ENCODE measurements at regions not wholly inside any gene's neighbourhood (a gene's known extent, or its start where the extent isn't known, plus 50 kb on each side); places are given as distances from the start of the nearest gene placed in this dataset.

- peaks cover 2% of the 10 kb centered on the region; the same call in 1 of the 2 replicates for H3K9me3 ChIP-seq (ENCODE audit: low read length)
- H3K79me2 ChIP-seq (ENCODE audit: insufficient read depth, low read length): no peaks in the 10 kb centered on the region
- H4K20me1 ChIP-seq (ENCODE audit: insufficient read depth, low read length): no peaks in the 10 kb centered on the region
- H3K27ac ChIP-seq (ENCODE audit: low read depth, low read length, poor library complexity, severe bottlenecking): peak overlapping the region; percentile 86
- no peak overlapping the region for H3K4me3 ChIP-seq (ENCODE audit: low read depth, low read length, poor library complexity, severe bottlenecking)
- H3K4me2 ChIP-seq (ENCODE audit: low read length): peak overlapping the region; percentile 40
- TF ChIP-seq, protein P1, sequence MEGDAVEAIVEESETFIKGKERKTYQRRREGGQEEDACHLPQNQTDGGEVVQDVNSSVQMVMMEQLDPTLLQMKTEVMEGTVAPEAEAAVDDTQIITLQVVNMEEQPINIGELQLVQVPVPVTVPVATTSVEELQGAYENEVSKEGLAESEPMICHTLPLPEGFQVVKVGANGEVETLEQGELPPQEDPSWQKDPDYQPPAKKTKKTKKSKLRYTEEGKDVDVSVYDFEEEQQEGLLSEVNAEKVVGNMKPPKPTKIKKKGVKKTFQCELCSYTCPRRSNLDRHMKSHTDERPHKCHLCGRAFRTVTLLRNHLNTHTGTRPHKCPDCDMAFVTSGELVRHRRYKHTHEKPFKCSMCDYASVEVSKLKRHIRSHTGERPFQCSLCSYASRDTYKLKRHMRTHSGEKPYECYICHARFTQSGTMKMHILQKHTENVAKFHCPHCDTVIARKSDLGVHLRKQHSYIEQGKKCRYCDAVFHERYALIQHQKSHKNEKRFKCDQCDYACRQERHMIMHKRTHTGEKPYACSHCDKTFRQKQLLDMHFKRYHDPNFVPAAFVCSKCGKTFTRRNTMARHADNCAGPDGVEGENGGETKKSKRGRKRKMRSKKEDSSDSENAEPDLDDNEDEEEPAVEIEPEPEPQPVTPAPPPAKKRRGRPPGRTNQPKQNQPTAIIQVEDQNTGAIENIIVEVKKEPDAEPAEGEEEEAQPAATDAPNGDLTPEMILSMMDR (IDR thresholded peaks at IDR 0.05; ENCODE audit: low read length): no peak
- no peak for TF ChIP-seq EZH2 (IDR thresholded peaks at IDR 0.05; ENCODE audit: borderline replicate concordance, low read length)
- no peaks in the 10 kb centered on the region for H3F3A ChIP-seq (ENCODE audit: insufficient read depth, low read length)
- no peak overlapping the region for H2AFZ ChIP-seq (ENCODE audit: low read length)
- peaks cover 47% of the 10 kb centered on the region for H3K4me1 ChIP-seq (ENCODE audit: insufficient read depth, low read length, severe bottlenecking)
- H3K36me3 ChIP-seq (ENCODE audit: insufficient read depth, low read length): no peaks in the 10 kb centered on the region; the same call in 1 of the 2 replicates
- peak overlapping the region; percentile 47 for H3K9ac ChIP-seq (ENCODE audit: low read length)
- no peaks in the 10 kb centered on the region for H3K27me3 ChIP-seq (ENCODE audit: insufficient read depth, low read length)
- H3K9me2 ChIP-seq (ENCODE audit: low read depth, low read length): no peaks in the 10 kb centered on the region
Observed at GRCh38 chrX:13256603-13257002, 63.2 kb downstream of the ATXN3L start.

DNA sequence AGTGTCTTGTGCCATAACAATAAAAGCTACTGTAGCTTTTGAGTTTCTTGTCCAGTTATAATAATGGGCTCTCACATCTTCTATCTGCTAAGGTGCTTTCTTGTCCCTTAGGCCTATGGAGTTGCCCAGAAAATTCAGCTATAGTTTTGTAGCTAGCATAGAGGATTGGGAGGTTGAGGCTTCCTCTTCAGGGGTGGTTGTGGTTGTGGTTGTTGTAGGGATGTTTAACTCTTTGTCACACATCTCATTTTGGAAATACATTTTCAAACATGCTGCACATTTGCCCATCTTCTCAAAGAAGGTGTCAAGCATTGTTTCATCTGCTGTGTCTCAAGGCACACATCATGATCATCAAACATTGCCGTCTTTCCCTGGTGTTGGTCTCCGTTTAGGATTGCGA lies 65.0 kb downstream of the ATXN3L start:
- Histone ChIP-seq H3K9ac (ENCODE audit: low read length) (peak overlapping the region; percentile 62), H3K4me2 (ENCODE audit: low read length) (no peak overlapping the region), H2AFZ (ENCODE audit: low read length) (no peak overlapping the region), H4K20me1 (ENCODE audit: insufficient read depth, low read length) (no peaks in the 10 kb centered on the region), H3K79me2 (ENCODE audit: insufficient read depth, low read length) (no peaks in the 10 kb centered on the region), H3F3A (ENCODE audit: insufficient read depth, low read length) (no peaks in the 10 kb centered on the region), H3K9me3 (ENCODE audit: low read length) (peaks cover 2% of the 10 kb centered on the region; the same call in 1 of the 2 replicates), H3K4me1 (ENCODE audit: insufficient read depth, low read length, severe bottlenecking) (peaks cover 47% of the 10 kb centered on the region), H3K4me3 (ENCODE audit: low read depth, low read length, poor library complexity, severe bottlenecking) (no peak overlapping the region), H3K36me3 (ENCODE audit: insufficient read depth, low read length) (no peaks in the 10 kb centered on the region; the same call in 1 of the 2 replicates), H3K9me2 (ENCODE audit: low read depth, low read length) (no peaks in the 10 kb centered on the region), H3K27me3 (ENCODE audit: insufficient read depth, low read length) (no peaks in the 10 kb centered on the region), H3K27ac (ENCODE audit: low read depth, low read length, poor library complexity, severe bottlenecking) (peak overlapping the region; percentile 93)
- no peak for TF ChIP-seq EZH2 (IDR thresholded peaks at IDR 0.05; ENCODE audit: borderline replicate concordance, low read length)
- TF ChIP-seq, protein P1 (IDR thresholded peaks at IDR 0.05; ENCODE audit: low read length): no peak

DNA sequence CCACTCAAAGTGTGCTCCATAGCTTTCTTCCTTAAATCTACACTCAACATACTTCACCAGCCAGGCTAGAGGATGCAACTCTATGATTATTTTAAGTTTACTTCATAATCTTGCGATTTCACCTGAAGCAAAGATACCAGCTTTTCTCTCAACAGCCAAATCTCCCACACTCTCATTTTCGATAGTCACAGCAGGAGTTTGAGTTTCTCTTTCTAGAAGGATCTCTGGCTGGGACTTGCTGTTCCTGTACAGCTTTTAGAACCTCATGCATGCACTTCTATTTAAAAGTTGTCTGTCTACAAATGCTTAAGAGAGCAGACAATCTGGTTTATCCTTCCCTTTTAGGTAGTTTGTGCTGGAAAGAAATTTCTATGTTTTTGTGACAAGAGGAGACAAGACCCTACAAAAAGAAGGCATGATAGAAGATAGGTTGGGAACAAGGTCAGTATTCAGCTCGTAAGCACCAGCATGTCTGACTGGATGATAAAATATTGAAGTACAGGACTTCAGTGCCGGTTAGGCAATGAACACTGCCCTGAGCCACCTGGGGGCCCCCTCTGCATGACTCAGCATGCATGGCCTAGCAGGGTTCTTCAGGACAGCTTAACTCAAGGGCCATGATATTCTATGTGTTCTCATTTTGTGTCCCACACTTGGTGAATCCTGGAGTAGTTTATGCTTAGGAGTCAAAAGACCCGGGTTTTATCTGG lies 65.6 kb downstream of the ATXN3L start:
- H3K79me2 ChIP-seq (ENCODE audit: insufficient read depth, low read length): no peaks in the 10 kb centered on the region
- H3K9me2 ChIP-seq (ENCODE audit: low read depth, low read length): no peaks in the 10 kb centered on the region
- peak overlapping the region; percentile 93 for H3K27ac ChIP-seq (ENCODE audit: low read depth, low read length, poor library complexity, severe bottlenecking)
- peak overlapping the region; percentile 9 for H3K4me3 ChIP-seq (ENCODE audit: low read depth, low read length, poor library complexity, severe bottlenecking)
- no peaks in the 10 kb centered on the region for H3K27me3 ChIP-seq (ENCODE audit: insufficient read depth, low read length)
- H3K9me3 ChIP-seq (ENCODE audit: low read length): peaks cover 2% of the 10 kb centered on the region; the same call in 1 of the 2 replicates
- H3K4me2 ChIP-seq (ENCODE audit: low read length): peak overlapping the region; percentile 28; the same call in 1 of the 2 replicates
- H3F3A ChIP-seq (ENCODE audit: insufficient read depth, low read length): no peaks in the 10 kb centered on the region
- TF ChIP-seq, protein P1 (IDR thresholded peaks at IDR 0.05; ENCODE audit: low read length): peak; percentile 46; the same call in 1 of the 2 replicates
- TF ChIP-seq EZH2 (IDR thresholded peaks at IDR 0.05; ENCODE audit: borderline replicate concordance, low read length): no peak
- H3K9ac ChIP-seq (ENCODE audit: low read length): peak overlapping the region; percentile 62
- H3K36me3 ChIP-seq (ENCODE audit: insufficient read depth, low read length): no peaks in the 10 kb centered on the region; the same call in 1 of the 2 replicates
- H2AFZ ChIP-seq (ENCODE audit: low read length): no peak overlapping the region
- peaks cover 47% of the 10 kb centered on the region for H3K4me1 ChIP-seq (ENCODE audit: insufficient read depth, low read length, severe bottlenecking)
- no peaks in the 10 kb centered on the region for H4K20me1 ChIP-seq (ENCODE audit: insufficient read depth, low read length)

Measured in OCI-LY1 (cell line).